ENCODE measurements at regions not wholly inside any gene's neighbourhood (a gene's known extent, or its start where the extent isn't known, plus 50 kb on each side); places are given as distances from the start of the nearest gene placed in this dataset.

- Histone ChIP-seq H3K4me3 (ENCODE audit: insufficient read depth, low read length) (peak overlapping the region; percentile 9), H2AFZ (ENCODE audit: low read length) (peak overlapping the region; percentile 54), H3K27ac (ENCODE audit: low read depth, low read length) (peak overlapping the region; percentile 67), H3K9me3 (ENCODE audit: low read depth, low read length) (no peaks in the 10 kb centered on the region), H3K36me3 (ENCODE audit: insufficient read depth, low read length) (no peaks in the 10 kb centered on the region), H4K20me1 (ENCODE audit: insufficient read depth, low read length) (no peaks in the 10 kb centered on the region), H3K27me3 (ENCODE audit: insufficient read depth, low read length) (no peaks in the 10 kb centered on the region), H3K4me2 (ENCODE audit: insufficient read depth, low read length) (peak overlapping the region; percentile 64), H3K79me2 (ENCODE audit: insufficient read depth, low read length) (no peaks in the 10 kb centered on the region), H3K4me1 (ENCODE audit: insufficient read depth, low read length) (peaks cover 13% of the 10 kb centered on the region)
- no peak for TF ChIP-seq CTCF (IDR thresholded peaks at IDR 0.05; ENCODE audit: extremely low read depth, low read depth, low read length)
- DNase-seq (ENCODE audit: insufficient read length, low spot score, missing footprints) = peak; percentile 30
Observed at GRCh38 chr13:50375792-50376191, 360.5 kb downstream of the KCNRG start.

GRCh38 chr13:50376895-50377575 lies 361.8 kb downstream of the KCNRG start:
- H3K27me3 ChIP-seq (ENCODE audit: insufficient read depth, low read length) = no peaks in the 10 kb centered on the region
- no peak overlapping the region for H3K4me3 ChIP-seq (ENCODE audit: insufficient read depth, low read length)
- H3K36me3 ChIP-seq (ENCODE audit: insufficient read depth, low read length) = no peaks in the 10 kb centered on the region
- H3K79me2 ChIP-seq (ENCODE audit: insufficient read depth, low read length) = no peaks in the 10 kb centered on the region
- H3K4me2 ChIP-seq (ENCODE audit: insufficient read depth, low read length) = no peak overlapping the region
- H4K20me1 ChIP-seq (ENCODE audit: insufficient read depth, low read length) = no peaks in the 10 kb centered on the region
- DNase-seq (ENCODE audit: insufficient read length, low spot score, missing footprints) = no peak
- H3K9me3 ChIP-seq (ENCODE audit: low read depth, low read length) = no peaks in the 10 kb centered on the region
- TF ChIP-seq CTCF (IDR thresholded peaks at IDR 0.05; ENCODE audit: extremely low read depth, low read depth, low read length) = no peak
- H3K4me1 ChIP-seq (ENCODE audit: insufficient read depth, low read length) = peaks cover 13% of the 10 kb centered on the region
- no peak overlapping the region for H3K27ac ChIP-seq (ENCODE audit: low read depth, low read length)
- H2AFZ ChIP-seq (ENCODE audit: low read length) = no peak overlapping the region

GRCh38 chr13:50377726-50378270 lies 362.6 kb downstream of the KCNRG start:
- no peaks in the 10 kb centered on the region for H3K79me2 ChIP-seq (ENCODE audit: insufficient read depth, low read length)
- no peaks in the 10 kb centered on the region for H3K27me3 ChIP-seq (ENCODE audit: insufficient read depth, low read length)
- no peak overlapping the region for H3K27ac ChIP-seq (ENCODE audit: low read depth, low read length)
- no peak overlapping the region for H3K4me3 ChIP-seq (ENCODE audit: insufficient read depth, low read length)
- H3K9me3 ChIP-seq (ENCODE audit: low read depth, low read length) = no peaks in the 10 kb centered on the region
- H4K20me1 ChIP-seq (ENCODE audit: insufficient read depth, low read length) = no peaks in the 10 kb centered on the region
- no peak for DNase-seq (ENCODE audit: insufficient read length, low spot score, missing footprints)
- no peaks in the 10 kb centered on the region for H3K36me3 ChIP-seq (ENCODE audit: insufficient read depth, low read length)
- H2AFZ ChIP-seq (ENCODE audit: low read length) = no peak overlapping the region
- peaks cover 13% of the 10 kb centered on the region for H3K4me1 ChIP-seq (ENCODE audit: insufficient read depth, low read length)
- H3K4me2 ChIP-seq (ENCODE audit: insufficient read depth, low read length) = no peak overlapping the region
- no peak for TF ChIP-seq CTCF (IDR thresholded peaks at IDR 0.05; ENCODE audit: extremely low read depth, low read depth, low read length)

GRCh38 chr13:50378509-50379044 lies 363.3 kb downstream of the KCNRG start:
- Histone ChIP-seq H3K4me1 (ENCODE audit: insufficient read depth, low read length) (peaks cover 13% of the 10 kb centered on the region), H3K79me2 (ENCODE audit: insufficient read depth, low read length) (no peaks in the 10 kb centered on the region), H3K27ac (ENCODE audit: low read depth, low read length) (no peak overlapping the region), H3K4me3 (ENCODE audit: insufficient read depth, low read length) (no peak overlapping the region), H3K9me3 (ENCODE audit: low read depth, low read length) (no peaks in the 10 kb centered on the region), H3K27me3 (ENCODE audit: insufficient read depth, low read length) (no peaks in the 10 kb centered on the region), H2AFZ (ENCODE audit: low read length) (peak overlapping the region; percentile 3), H4K20me1 (ENCODE audit: insufficient read depth, low read length) (no peaks in the 10 kb centered on the region), H3K36me3 (ENCODE audit: insufficient read depth, low read length) (no peaks in the 10 kb centered on the region), H3K4me2 (ENCODE audit: insufficient read depth, low read length) (no peak overlapping the region)
- no peak for DNase-seq (ENCODE audit: insufficient read length, low spot score, missing footprints)
- TF ChIP-seq CTCF (IDR thresholded peaks at IDR 0.05; ENCODE audit: extremely low read depth, low read depth, low read length) = no peak

All from osteoblast (primary cell).